GM20431 (cell line): ENCODE measurements at regions not wholly inside any gene's neighbourhood (a gene's known extent, or its start where the extent isn't known, plus 50 kb on each side); places are given as distances from the start of the nearest gene placed in this dataset.

Experiments used
- in situ Hi-C: fragments of 300-500 bp; cut with MseI, MboI; formaldehyde crosslinking; loops from one replicate; pipeline ENCODE4 v1.15.0; 2020; ENCODE audit warnings: low sequenced_read_pairs; ENCODE audit not compliant: unreplicated experiment

GRCh38 chr10:105963334-105963884 is 1201.1 kb downstream of the SORCS1 start:
- in situ Hi-C loops = no loop called here

GRCh38 chr10:105956550-105956949 is 1208.0 kb downstream of the SORCS1 start:
- in situ Hi-C loops = no loop called here

- in situ Hi-C loops = no loop called here
These were observed 1210.6 kb downstream of the SORCS1 start for GRCh38 chr10:105953861-105954260.

GRCh38 chr10:105953056-105953455 is 1211.5 kb downstream of the SORCS1 start:
- in situ Hi-C loops = no loop called here

- in situ Hi-C loops = no loop called here
These were observed 1212.4 kb downstream of the SORCS1 start for GRCh38 chr10:105952153-105952552.

- in situ Hi-C loops = no loop called here
These were observed 1214.1 kb downstream of the SORCS1 start for GRCh38 chr10:105950410-105950809.

GRCh38 chr10:105949721-105950120 is 1214.8 kb downstream of the SORCS1 start:
- in situ Hi-C loops = no loop called here

- in situ Hi-C loops = no loop called here
These were observed 1239.3 kb downstream of the SORCS1 start for GRCh38 chr10:105925045-105925785.

GRCh38 chr10:105921348-105921747 is 1243.2 kb downstream of the SORCS1 start:
- in situ Hi-C loops = no loop called here

GRCh38 chr10:105914432-105914831 is 1250.1 kb downstream of the SORCS1 start:
- in situ Hi-C loops = no loop called here

- in situ Hi-C loops = no loop called here
These were observed 1255.8 kb downstream of the SORCS1 start for GRCh38 chr10:105908701-105909100.

- in situ Hi-C loops = no loop called here
These were observed 1244.4 kb downstream of the SORCS3 start for GRCh38 chr10:105885495-105885894.

- in situ Hi-C loops = no loop called here
These were observed 1238.3 kb downstream of the SORCS3 start for GRCh38 chr10:105879401-105879800.

GRCh38 chr10:105875050-105875449 is 1234.0 kb downstream of the SORCS3 start:
- in situ Hi-C loops = no loop called here

- in situ Hi-C loops = no loop called here
These were observed 1231.6 kb downstream of the SORCS3 start for GRCh38 chr10:105872665-105873064.

GRCh38 chr10:105868935-105869334 is 1227.8 kb downstream of the SORCS3 start:
- in situ Hi-C loops = no loop called here

GRCh38 chr10:105864854-105865253 is 1223.8 kb downstream of the SORCS3 start:
- in situ Hi-C loops = no loop called here

GRCh38 chr10:105857268-105858264 is 1216.5 kb downstream of the SORCS3 start:
- in situ Hi-C loops = no loop called here

- in situ Hi-C loops = no loop called here
These were observed 1214.7 kb downstream of the SORCS3 start for GRCh38 chr10:105855791-105856190.

GRCh38 chr10:105844676-105845570 is 1203.8 kb downstream of the SORCS3 start:
- in situ Hi-C loops = no loop called here
